Suppressor macrophage treated with lipopolysaccharide for 1 hour (primary cell): ENCODE measurements at regions not wholly inside any gene's neighbourhood (a gene's known extent, or its start where the extent isn't known, plus 50 kb on each side); places are given as distances from the start of the nearest gene placed in this dataset.

ENCODE experiments used
- DNase-seq, 3 donors: peaks; one replicate each; pipeline ENCODE4 v3.0.0-alpha.2; 2020 to 2022

- peak in 1 of 3 donors; percentile 5 for DNase-seq
These were observed 138.5 kb downstream of the WSCD1 start for GRCh38 chr17:6208608-6209180.

- no peak for DNase-seq
These were observed 135.3 kb downstream of the WSCD1 start for GRCh38 chr17:6205525-6205924.

- DNase-seq: no peak
These were observed 134.9 kb downstream of the WSCD1 start for GRCh38 chr17:6205033-6205432.

- DNase-seq: no peak
These were observed 134.1 kb downstream of the WSCD1 start for GRCh38 chr17:6204203-6204722.

GRCh38 chr17:6196355-6196754, 126.2 kb downstream of the WSCD1 start:
- DNase-seq: no peak

- DNase-seq: peak in 1 of 3 donors; percentile 3
These were observed 124.9 kb downstream of the WSCD1 start for GRCh38 chr17:6195123-6195522.

GRCh38 chr17:6191405-6192324, 121.5 kb downstream of the WSCD1 start:
- DNase-seq: peak in 1 of 3 donors; percentile 14

GRCh38 chr17:6187836-6188235, 117.7 kb downstream of the WSCD1 start:
- DNase-seq: no peak

- no peak for DNase-seq
These were observed 116.8 kb downstream of the WSCD1 start for GRCh38 chr17:6186998-6187397.

- DNase-seq: peak in 1 of 3 donors; percentile 5
These were observed 114.3 kb downstream of the WSCD1 start for GRCh38 chr17:6184508-6184907.

GRCh38 chr17:6179017-6179416, 108.8 kb downstream of the WSCD1 start:
- peak in 1 of 3 donors; percentile 15 for DNase-seq

- peak in 1 of 3 donors; percentile 16 for DNase-seq
These were observed 107.9 kb downstream of the WSCD1 start for GRCh38 chr17:6177941-6178694.
